Kidney (tissue), 13 donors: ENCODE measurements at regions not wholly inside any gene's neighbourhood (a gene's known extent, or its start where the extent isn't known, plus 50 kb on each side); places are given as distances from the start of the nearest gene placed in this dataset.

ENCODE experiments used
- DNase-seq, 5 donors: peaks; one replicate each; pipeline ENCODE4 v3.0.0-alpha.2; 2013 to 2020
- FAIRE-seq: peaks from 2 replicates; lab custom pipeline; 2012; peaks lifted over from hg19 to GRCh38; lab: Jason Lieb, UNC
- H3K27ac ChIP-seq, 2 donors: one replicate each; pipeline ENCODE4 v1.7.0; 2013; ENCODE audit warnings: low read depth in 2 of 2, low read length in 2 of 2, inconsistent platforms in 1 of 2
- H3K27me3 ChIP-seq: one replicate; pipeline ENCODE4 v1.7.1; 2013; ENCODE audit warnings: low read length, inconsistent platforms; ENCODE audit not compliant: control insufficient read depth, insufficient read depth
- H3K36me3 ChIP-seq, 3 donors: one replicate each; pipeline versions ENCODE4 v1.7.0 to v1.7.1; 2013; ENCODE audit warnings: low read length in 3 of 3, control low read depth in 1 of 3, inconsistent platforms in 1 of 3; ENCODE audit not compliant: insufficient read depth in 3 of 3, control insufficient read depth in 2 of 3
- H3K4me1 ChIP-seq, 3 donors: one replicate each; pipeline versions ENCODE4 v1.7.0 to v1.7.1; 2013; ENCODE audit warnings: low read length in 3 of 3, inconsistent platforms in 1 of 3, low read depth in 1 of 3; ENCODE audit not compliant: control insufficient read depth in 2 of 3, insufficient read depth in 2 of 3
- H3K4me3 ChIP-seq, 3 donors: one replicate each; pipeline versions ENCODE4 v1.7.0 to v1.8.1; 2013; ENCODE audit warnings: low read length in 3 of 3, control low read depth in 1 of 3, inconsistent platforms in 1 of 3
- H3K9ac ChIP-seq, 3 donors: one replicate each; pipeline versions ENCODE4 v1.7.0 to v1.7.1; 2013; ENCODE audit warnings: low read length in 3 of 3, control low read depth in 1 of 3, inconsistent platforms in 1 of 3
- H3K9me3 ChIP-seq, 3 donors: one replicate each; pipeline versions ENCODE4 v1.7.0 to v1.7.1; 2013; ENCODE audit warnings: low read length in 3 of 3, control low read depth in 1 of 3, inconsistent platforms in 1 of 3; ENCODE audit not compliant: control insufficient read depth in 2 of 3, insufficient read depth in 1 of 3
- intact Hi-C: fragments of 100-400 bp; cut with DNase I; formaldehyde crosslinking; loops from one replicate; pipeline ENCODE4 v1.11.1; 2022
- TF ChIP-seq, protein P1 (sequence below): IDR thresholded peaks from 3 replicates; pipeline ENCODE4 v1.5.1; 2012; ENCODE audit warnings: mild to moderate bottlenecking, moderate library complexity, borderline replicate concordance; ENCODE audit not compliant: insufficient read depth; ENCODE audit errors: extremely low read depth
- donor health status: control.
- donor health status: control.
- donor health status: control.
- donor health status: control.
- donor health status: control.
- donor health status: DM: yes; HTN: yes; CAD: no.
- donor health status: Normal renal cell carcinoma (clear cell type).

DNA sequence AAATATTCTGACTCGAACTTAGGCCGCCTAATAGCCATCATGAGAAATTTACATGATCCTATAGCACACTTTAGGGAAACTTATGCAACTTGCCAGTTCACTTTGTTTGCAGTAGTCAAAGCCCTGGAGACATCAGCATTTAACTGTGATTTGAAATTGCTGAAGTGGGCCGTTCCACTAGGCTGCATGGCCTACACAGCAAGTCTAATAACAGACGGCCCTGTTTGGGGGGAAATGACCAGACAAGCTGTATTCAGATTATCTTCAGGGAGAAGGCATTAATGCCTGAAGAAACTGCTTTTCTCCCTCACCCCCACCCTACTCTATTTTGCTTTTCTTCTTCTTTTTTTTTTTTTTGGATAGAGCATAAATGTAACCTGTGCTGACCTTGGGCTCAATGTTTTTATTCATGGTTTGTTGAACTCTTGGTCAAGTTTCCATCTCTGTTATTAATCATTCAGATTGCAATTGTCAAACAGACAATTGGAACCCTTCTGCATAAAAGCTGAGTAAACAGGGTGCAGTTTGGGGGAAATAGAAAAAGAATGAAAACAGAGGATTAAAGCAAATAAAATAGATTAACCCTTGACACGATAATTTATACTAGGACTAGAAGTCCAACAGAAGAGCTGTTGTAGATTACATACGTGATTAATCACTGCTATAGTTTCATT, 1928.2 kb upstream of the WWC1 start:
- no peak for FAIRE-seq
- TF ChIP-seq, protein P1, sequence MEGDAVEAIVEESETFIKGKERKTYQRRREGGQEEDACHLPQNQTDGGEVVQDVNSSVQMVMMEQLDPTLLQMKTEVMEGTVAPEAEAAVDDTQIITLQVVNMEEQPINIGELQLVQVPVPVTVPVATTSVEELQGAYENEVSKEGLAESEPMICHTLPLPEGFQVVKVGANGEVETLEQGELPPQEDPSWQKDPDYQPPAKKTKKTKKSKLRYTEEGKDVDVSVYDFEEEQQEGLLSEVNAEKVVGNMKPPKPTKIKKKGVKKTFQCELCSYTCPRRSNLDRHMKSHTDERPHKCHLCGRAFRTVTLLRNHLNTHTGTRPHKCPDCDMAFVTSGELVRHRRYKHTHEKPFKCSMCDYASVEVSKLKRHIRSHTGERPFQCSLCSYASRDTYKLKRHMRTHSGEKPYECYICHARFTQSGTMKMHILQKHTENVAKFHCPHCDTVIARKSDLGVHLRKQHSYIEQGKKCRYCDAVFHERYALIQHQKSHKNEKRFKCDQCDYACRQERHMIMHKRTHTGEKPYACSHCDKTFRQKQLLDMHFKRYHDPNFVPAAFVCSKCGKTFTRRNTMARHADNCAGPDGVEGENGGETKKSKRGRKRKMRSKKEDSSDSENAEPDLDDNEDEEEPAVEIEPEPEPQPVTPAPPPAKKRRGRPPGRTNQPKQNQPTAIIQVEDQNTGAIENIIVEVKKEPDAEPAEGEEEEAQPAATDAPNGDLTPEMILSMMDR: no peak
- intact Hi-C loops: no loop called here

DNA sequence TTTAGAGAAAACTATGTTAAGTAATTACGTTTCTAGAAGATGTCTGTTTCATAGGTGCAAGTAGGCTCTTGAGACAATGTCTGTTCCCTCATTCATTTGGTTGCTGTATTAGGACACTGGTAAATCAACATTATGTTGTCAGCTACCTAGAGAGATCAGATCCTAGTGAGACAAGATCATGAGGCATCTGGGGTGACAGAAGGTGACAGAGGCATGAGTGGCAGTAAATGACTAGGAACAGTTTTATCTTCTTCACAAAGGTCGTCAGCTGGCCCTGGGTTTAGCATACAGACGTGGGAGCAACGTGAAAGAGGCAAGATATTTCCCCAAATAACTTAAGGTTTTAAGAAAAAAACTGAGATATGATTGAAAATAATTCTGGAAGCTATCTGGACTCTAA, 1926.3 kb upstream of the WWC1 start:
- no peaks in the 10 kb centered on the region for H3K27me3 ChIP-seq
- H3K27ac ChIP-seq: no peak overlapping the region
- H3K9ac ChIP-seq: no peak overlapping the region
- intact Hi-C loops: no loop called here
- H3K4me3 ChIP-seq: no peak overlapping the region
- no peaks in the 10 kb centered on the region for H3K36me3 ChIP-seq
- no peaks in the 10 kb centered on the region for H3K4me1 ChIP-seq
- TF ChIP-seq, protein P1: no peak
- no peak for DNase-seq
- FAIRE-seq: no peak
- no peaks in the 10 kb centered on the region for H3K9me3 ChIP-seq

More for the DNA sequence above, 1928.2 kb upstream of the WWC1 start:
- H3K4me3 ChIP-seq: no peak overlapping the region
- no peaks in the 10 kb centered on the region for H3K4me1 ChIP-seq
- no peaks in the 10 kb centered on the region for H3K9me3 ChIP-seq
- no peak overlapping the region for H3K9ac ChIP-seq
- no peak overlapping the region for H3K27ac ChIP-seq
- no peak for DNase-seq
- no peaks in the 10 kb centered on the region for H3K36me3 ChIP-seq
- H3K27me3 ChIP-seq: no peaks in the 10 kb centered on the region

DNA sequence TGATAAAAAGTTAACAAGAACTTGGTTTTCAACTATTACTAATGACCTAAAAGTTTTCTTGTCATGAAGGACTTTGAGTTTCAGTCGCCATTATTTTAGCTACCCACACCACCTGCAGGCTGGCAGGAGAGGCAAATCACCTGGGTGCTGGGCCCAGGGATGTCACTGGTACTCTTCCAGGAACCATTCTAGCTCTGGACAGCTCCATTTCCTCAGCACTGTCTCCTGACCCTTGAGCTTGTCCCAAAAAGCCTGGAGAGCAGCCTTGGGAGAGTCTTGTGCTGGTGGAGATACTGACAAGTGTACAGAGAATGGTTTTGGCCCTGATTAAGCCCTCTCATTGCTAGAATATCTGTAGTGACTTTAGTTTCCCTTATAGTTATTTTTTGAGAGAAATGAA, 1924.1 kb upstream of the WWC1 start:
- intact Hi-C loops: no loop called here
- Histone ChIP-seq H3K9me3 (no peaks in the 10 kb centered on the region), H3K27ac (no peak overlapping the region), H3K9ac (no peak overlapping the region), H3K36me3 (no peaks in the 10 kb centered on the region), H3K4me1 (no peaks in the 10 kb centered on the region), H3K27me3 (no peaks in the 10 kb centered on the region), H3K4me3 (no peak overlapping the region)
- DNase-seq: no peak
- no peak for FAIRE-seq
- TF ChIP-seq, protein P1: no peak

DNA sequence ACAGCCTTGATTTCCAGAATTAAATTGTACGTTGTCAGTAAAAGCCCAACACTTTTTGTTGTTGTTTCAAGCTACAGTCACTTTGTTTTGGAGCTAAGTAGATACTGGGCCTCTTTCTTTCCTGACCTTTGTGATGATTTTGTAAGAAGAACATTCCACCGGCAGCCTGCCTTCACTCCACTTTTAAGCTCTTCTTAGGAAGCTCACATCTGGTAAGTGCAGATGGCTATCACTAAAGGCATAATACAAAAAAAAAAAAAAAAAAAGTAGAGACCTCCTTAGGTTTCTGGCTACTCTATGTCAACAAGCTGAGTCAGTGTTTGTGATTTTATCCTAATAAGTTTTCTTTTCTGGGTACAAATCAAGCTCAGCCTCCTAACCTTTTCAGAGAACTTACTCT, 1922.1 kb upstream of the WWC1 start:
- Histone ChIP-seq H3K27ac (no peak overlapping the region), H3K9ac (no peak overlapping the region), H3K27me3 (no peaks in the 10 kb centered on the region), H3K4me1 (no peaks in the 10 kb centered on the region), H3K9me3 (no peaks in the 10 kb centered on the region), H3K36me3 (no peaks in the 10 kb centered on the region), H3K4me3 (no peak overlapping the region)
- TF ChIP-seq, protein P1: no peak
- DNase-seq (peak in 1 of 5 donors; percentile 26), FAIRE-seq (no peak)
- intact Hi-C loops: no loop called here
